ENCODE measurements at regions not wholly inside any gene's neighbourhood (a gene's known extent, or its start where the extent isn't known, plus 50 kb on each side); places are given as distances from the start of the nearest gene placed in this dataset.

DNA sequence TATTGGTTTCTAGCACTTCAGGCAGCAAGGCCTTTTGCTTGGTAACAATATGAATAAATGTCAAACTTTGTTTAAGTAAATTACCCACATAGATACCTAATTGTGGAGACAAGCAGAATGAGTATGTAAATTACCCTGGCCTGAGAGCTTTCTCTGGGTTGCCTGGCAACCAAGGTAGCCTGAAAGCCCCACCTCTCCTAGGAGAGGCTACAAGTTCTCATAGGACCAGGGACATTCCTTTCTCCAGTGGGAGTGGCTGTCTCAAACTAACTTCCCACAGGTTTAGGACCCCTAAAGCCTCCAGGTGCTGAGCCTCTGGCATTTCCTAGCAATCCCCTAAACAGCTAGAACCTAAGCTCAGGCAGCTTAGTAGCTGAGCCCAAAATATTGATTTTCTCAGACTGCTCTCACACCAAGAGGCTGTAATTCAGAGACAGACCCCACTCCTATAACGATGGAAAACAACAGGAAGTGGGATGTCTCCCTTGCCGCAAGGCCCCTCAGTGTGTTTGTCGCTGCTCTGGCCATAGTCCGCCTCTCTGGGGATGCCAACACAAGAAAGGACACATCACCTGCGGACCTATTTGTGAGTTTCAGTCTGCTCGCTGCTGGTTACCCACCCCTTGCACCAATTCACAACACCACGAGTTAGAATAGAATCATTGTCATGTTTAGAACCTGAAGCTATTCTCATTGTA is 207.3 kb downstream of the DLEU7 start (continued):
- TF ChIP-seq, protein P1, sequence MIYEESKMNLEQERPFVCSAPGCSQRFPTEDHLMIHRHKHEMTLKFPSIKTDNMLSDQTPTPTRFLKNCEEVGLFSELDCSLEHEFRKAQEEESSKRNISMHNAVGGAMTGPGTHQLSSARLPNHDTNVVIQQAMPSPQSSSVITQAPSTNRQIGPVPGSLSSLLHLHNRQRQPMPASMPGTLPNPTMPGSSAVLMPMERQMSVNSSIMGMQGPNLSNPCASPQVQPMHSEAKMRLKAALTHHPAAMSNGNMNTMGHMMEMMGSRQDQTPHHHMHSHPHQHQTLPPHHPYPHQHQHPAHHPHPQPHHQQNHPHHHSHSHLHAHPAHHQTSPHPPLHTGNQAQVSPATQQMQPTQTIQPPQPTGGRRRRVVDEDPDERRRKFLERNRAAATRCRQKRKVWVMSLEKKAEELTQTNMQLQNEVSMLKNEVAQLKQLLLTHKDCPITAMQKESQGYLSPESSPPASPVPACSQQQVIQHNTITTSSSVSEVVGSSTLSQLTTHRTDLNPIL (CRISPR knock-in tag; IDR thresholded peaks at IDR 0.05; ENCODE audit: low read depth), result no peak
- no peak for TF ChIP-seq ZNF70 (CRISPR knock-in tag; IDR thresholded peaks at IDR 0.05)

DNA sequence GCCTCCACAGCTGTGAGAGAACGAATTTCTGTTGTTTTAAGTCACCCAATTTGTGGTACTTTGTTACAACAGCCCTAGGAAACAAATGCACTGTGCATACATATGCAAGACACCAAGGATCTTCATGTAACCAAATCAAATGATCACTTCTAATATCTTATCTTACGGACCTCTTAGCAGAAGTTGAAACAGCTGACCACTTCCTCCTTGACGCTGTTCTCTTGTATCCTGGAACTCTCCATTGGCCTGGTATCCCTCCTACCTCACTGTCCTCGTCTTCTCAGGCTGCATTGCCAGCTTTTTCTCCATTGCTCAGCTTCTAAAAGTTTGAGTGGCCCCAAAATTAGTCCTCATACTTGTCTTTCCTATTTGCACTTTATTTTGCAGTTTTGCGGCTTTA is 200.4 kb downstream of the DLEU7 start:
- TF ChIP-seq BACH2 (CRISPR knock-in tag; IDR thresholded peaks at IDR 0.05; ENCODE audit: borderline replicate concordance), result no peak
- TF ChIP-seq OSR1 (CRISPR knock-in tag; IDR thresholded peaks at IDR 0.05), result no peak
- no peak for TF ChIP-seq ZNF8 (CRISPR knock-in tag; IDR thresholded peaks at IDR 0.05)
- TF ChIP-seq ZFP3 (CRISPR knock-in tag; IDR thresholded peaks at IDR 0.05), result no peak
- TF ChIP-seq, protein P1 (CRISPR knock-in tag; IDR thresholded peaks at IDR 0.05; ENCODE audit: low read depth), result no peak
- ATAC-seq, result no peak

DNA sequence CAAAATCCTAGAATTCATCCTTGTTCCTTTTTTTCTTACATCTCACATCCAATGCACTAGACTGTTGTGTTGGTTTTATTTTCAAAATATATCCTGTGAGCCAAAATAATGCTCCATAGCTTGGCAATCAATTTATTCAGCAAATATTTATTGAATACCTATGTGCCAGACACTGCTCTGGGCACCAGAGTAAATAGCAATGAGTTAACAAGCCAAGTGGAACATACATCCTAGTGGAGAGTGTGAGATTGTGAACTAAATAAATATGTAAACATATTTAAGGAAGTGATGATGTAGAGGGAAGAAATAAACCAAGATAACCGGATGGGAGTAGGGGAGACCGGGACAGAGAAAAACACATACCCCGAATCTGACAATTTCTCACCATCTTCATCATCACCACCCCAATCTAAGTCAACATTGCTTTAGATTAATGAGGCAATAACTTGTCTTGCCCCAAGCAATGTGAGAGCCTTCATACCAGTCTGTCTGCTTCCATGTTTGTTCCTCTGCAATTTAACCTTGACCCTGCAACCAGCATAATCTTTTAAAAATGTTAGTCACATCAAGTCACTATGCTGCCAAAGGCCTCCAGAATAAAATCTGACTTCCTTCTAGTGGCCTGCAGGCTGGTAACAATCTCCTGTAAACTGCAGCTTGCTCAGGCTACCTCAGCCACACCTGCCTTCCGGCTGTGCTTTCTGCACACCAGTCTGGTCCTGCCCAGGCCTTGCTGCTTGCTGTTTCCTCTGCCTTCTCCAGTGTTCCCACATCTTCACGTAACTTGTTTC is 199.2 kb downstream of the DLEU7 start:
- ATAC-seq, result peak; percentile 30
- TF ChIP-seq SNAI2 (CRISPR knock-in tag; IDR thresholded peaks at IDR 0.05) (no peak), BACH2 (CRISPR knock-in tag; IDR thresholded peaks at IDR 0.05; ENCODE audit: borderline replicate concordance) (no peak), RARB (CRISPR knock-in tag; IDR thresholded peaks at IDR 0.05) (no peak), ISL1 (CRISPR knock-in tag; IDR thresholded peaks at IDR 0.05) (no peak), GLIS3 (CRISPR knock-in tag; IDR thresholded peaks at IDR 0.05) (no peak), OSR1 (CRISPR knock-in tag; IDR thresholded peaks at IDR 0.05) (no peak), ZFP30 (CRISPR knock-in tag; IDR thresholded peaks at IDR 0.05) (no peak), ZNF70 (CRISPR knock-in tag; IDR thresholded peaks at IDR 0.05) (no peak), ZNF565 (CRISPR knock-in tag; conservative IDR thresholded peaks at IDR 0.05; ENCODE audit: low read depth) (no peak), ESRRG (CRISPR knock-in tag; IDR thresholded peaks at IDR 0.05) (no peak), TCF4 (CRISPR knock-in tag; IDR thresholded peaks at IDR 0.05; ENCODE audit: borderline replicate concordance) (no peak), CSDC2 (CRISPR knock-in tag; IDR thresholded peaks at IDR 0.05) (no peak)
- TF ChIP-seq, protein P2, sequence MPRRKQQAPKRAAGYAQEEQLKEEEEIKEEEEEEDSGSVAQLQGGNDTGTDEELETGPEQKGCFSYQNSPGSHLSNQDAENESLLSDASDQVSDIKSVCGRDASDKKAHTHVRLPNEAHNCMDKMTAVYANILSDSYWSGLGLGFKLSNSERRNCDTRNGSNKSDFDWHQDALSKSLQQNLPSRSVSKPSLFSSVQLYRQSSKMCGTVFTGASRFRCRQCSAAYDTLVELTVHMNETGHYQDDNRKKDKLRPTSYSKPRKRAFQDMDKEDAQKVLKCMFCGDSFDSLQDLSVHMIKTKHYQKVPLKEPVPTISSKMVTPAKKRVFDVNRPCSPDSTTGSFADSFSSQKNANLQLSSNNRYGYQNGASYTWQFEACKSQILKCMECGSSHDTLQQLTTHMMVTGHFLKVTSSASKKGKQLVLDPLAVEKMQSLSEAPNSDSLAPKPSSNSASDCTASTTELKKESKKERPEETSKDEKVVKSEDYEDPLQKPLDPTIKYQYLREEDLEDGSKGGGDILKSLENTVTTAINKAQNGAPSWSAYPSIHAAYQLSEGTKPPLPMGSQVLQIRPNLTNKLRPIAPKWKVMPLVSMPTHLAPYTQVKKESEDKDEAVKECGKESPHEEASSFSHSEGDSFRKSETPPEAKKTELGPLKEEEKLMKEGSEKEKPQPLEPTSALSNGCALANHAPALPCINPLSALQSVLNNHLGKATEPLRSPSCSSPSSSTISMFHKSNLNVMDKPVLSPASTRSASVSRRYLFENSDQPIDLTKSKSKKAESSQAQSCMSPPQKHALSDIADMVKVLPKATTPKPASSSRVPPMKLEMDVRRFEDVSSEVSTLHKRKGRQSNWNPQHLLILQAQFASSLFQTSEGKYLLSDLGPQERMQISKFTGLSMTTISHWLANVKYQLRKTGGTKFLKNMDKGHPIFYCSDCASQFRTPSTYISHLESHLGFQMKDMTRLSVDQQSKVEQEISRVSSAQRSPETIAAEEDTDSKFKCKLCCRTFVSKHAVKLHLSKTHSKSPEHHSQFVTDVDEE (CRISPR knock-in tag; IDR thresholded peaks at IDR 0.05), result no peak
- TF ChIP-seq, protein P1 (CRISPR knock-in tag; IDR thresholded peaks at IDR 0.05; ENCODE audit: low read depth), result no peak
- TF ChIP-seq, protein P3, sequence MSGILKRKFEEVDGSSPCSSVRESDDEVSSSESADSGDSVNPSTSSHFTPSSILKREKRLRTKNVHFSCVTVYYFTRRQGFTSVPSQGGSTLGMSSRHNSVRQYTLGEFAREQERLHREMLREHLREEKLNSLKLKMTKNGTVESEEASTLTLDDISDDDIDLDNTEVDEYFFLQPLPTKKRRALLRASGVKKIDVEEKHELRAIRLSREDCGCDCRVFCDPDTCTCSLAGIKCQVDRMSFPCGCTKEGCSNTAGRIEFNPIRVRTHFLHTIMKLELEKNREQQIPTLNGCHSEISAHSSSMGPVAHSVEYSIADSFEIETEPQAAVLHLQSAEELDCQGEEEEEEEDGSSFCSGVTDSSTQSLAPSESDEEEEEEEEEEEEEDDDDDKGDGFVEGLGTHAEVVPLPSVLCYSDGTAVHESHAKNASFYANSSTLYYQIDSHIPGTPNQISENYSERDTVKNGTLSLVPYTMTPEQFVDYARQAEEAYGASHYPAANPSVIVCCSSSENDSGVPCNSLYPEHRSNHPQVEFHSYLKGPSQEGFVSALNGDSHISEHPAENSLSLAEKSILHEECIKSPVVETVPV (CRISPR knock-in tag; IDR thresholded peaks at IDR 0.05), result no peak
- TF ChIP-seq, protein P4, sequence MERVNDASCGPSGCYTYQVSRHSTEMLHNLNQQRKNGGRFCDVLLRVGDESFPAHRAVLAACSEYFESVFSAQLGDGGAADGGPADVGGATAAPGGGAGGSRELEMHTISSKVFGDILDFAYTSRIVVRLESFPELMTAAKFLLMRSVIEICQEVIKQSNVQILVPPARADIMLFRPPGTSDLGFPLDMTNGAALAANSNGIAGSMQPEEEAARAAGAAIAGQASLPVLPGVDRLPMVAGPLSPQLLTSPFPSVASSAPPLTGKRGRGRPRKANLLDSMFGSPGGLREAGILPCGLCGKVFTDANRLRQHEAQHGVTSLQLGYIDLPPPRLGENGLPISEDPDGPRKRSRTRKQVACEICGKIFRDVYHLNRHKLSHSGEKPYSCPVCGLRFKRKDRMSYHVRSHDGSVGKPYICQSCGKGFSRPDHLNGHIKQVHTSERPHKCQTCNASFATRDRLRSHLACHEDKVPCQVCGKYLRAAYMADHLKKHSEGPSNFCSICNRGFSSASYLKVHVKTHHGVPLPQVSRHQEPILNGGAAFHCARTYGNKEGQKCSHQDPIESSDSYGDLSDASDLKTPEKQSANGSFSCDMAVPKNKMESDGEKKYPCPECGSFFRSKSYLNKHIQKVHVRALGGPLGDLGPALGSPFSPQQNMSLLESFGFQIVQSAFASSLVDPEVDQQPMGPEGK (CRISPR knock-in tag; IDR thresholded peaks at IDR 0.05; ENCODE audit: borderline replicate concordance), result no peak

All from SK-N-SH treated with all-trans-retinoic acid at 6 μM for 48 hours (cell line).